Raji (cell line): ENCODE measurements at regions not wholly inside any gene's neighbourhood (a gene's known extent, or its start where the extent isn't known, plus 50 kb on each side); places are given as distances from the start of the nearest gene placed in this dataset.

Experiments
- POLR2A ChIP-seq: IDR thresholded peaks from 2 replicates; pipeline ENCODE4 v1.6.1; 2011; ENCODE audit warnings: low read depth, low read length, control low read depth; ENCODE audit not compliant: insufficient read depth

- TF ChIP-seq POLR2A: no peak
These were observed 87.8 kb upstream of the APC start for GRCh38 chr5:112649882-112650281.

DNA sequence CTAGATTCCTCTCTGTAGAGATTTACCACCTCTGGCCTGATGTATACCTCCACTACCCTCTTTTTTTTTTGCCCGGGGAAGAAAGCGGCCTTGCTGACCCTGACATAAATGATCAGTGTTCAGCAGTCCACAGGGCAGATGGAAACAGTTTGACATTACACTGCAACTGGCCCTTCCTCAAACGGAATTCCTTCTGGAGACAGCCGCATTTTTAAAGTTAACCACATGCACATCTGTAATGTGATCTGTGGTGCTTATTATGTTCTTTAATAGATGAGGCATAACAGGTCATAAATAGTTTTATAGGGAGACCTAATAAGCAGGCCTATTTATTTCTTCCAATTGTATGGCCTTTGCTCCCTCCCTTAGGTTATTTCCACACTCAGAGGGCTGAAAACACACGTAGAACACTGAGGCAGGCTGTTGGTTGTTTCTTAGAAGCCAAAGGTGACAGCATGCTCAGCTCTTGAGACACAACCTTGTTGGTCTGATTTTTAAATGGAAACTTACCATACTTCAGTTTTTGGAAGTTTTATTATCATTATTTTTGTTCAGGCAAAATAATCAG is 84.0 kb upstream of the APC start:
- no peak for TF ChIP-seq POLR2A

DNA sequence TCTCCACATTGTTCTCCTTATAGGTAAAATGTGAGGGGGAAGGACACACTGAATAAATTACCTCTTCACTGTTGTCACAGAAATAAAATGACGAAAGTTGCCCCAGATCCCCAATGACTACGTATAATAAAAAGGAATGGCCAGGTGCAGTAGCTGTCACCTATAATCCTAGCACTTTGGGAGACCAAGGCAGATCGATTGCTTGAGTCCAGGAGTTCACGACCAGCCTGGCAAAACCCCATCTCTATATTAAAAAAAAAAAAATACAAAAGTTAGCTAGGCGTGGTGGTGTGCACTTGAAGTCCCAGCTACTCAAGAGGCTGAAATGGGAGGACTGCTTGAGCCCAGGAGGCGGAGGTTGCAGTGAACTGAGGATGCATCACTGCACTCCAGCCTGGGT is 82.2 kb upstream of the APC start:
- TF ChIP-seq POLR2A: no peak

- no peak for TF ChIP-seq POLR2A
These were observed 81.2 kb upstream of the APC start for GRCh38 chr5:112656451-112656850.

GRCh38 chr5:112657804-112658203 is 79.9 kb upstream of the APC start:
- TF ChIP-seq POLR2A: no peak

- TF ChIP-seq POLR2A: no peak
These were observed 77.3 kb upstream of the APC start for GRCh38 chr5:112660359-112660758.

DNA sequence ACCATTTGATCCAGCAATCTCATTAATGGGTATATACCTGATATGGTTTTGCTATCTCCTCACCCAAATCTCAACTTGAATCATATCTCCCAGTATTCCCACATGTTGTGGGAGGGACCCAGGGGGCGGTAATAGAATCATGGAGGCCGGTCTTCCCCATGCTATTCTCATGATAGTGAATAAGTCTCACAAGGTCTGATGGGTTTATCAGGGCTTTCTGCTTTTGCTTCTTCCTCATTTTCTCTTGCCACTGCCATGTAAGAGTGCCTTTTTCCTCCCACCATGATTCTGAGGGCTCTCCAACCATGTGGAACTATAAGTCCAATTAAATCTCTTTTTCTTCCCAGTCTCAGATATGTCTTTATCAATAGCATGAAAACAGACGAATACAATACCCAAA is 74.5 kb upstream of the APC start:
- no peak for TF ChIP-seq POLR2A

- no peak for TF ChIP-seq POLR2A
These were observed 69.7 kb upstream of the APC start for GRCh38 chr5:112668016-112668415.

GRCh38 chr5:112668911-112669310 is 68.8 kb upstream of the APC start:
- TF ChIP-seq POLR2A: no peak

- no peak for TF ChIP-seq POLR2A
These were observed 68.2 kb upstream of the APC start for GRCh38 chr5:112669328-112669963.

DNA sequence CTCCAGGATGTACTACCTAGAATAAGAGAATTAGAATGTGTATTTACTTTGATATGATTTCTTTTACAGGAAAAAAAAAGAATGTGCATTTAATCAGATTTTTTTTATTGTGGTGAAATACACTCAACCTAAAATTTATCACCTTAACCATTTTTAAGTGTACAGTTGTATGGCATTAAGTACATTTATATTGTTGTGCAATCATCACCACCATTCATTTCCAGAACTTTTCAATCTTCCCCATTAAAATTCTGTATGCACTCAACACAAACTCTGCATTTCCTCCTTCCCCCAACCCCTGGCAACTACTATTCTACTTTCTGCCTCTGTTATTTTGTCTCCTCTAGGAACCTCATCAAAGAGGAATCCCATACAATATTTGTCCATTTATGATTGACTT is 66.0 kb upstream of the APC start:
- TF ChIP-seq POLR2A: no peak

- no peak for TF ChIP-seq POLR2A
These were observed 56.2 kb upstream of the APC start for GRCh38 chr5:112681481-112681908.

DNA sequence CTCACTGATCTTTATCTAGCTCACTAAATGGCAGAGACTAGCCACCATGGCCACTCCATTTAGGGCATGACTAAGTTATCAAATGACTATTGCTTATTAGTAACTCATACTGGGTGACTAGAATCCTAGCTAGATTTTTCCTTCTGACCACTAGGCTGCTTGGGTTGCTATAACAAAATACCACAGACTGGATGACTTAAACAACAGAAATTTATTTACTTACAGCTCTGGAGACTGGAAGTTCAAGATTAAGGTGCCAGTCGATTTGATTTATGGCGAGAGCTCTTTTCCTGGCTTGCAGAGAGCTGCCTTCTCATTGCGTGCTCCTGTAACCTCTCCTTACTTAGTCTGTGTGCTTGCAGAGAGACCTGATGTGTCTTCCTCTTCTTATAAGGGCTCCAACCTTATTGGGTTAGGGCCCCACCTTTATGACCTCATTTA is 55.0 kb upstream of the APC start:
- TF ChIP-seq POLR2A: no peak

DNA sequence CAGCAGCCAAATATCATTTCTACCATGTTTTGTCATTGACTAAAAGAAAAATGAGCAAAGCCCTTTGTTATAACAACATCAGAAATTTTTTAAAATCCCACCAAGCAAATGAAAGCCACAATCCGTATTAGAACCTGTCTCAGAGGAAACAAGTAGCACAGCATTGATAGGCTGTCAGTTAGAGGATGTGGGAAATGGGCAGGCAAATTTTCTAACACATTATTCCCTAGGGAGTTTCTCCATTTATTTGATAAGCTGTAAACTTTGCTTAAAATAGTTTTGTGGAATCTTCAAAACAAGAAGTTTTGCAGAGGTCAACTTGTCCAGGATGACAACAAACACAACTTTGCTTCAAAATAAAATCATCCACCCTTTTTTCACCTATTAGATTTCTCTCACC is 53.6 kb upstream of the APC start:
- TF ChIP-seq POLR2A: no peak

- TF ChIP-seq POLR2A: no peak
These were observed 52.9 kb upstream of the APC start for GRCh38 chr5:112684737-112685136.

DNA sequence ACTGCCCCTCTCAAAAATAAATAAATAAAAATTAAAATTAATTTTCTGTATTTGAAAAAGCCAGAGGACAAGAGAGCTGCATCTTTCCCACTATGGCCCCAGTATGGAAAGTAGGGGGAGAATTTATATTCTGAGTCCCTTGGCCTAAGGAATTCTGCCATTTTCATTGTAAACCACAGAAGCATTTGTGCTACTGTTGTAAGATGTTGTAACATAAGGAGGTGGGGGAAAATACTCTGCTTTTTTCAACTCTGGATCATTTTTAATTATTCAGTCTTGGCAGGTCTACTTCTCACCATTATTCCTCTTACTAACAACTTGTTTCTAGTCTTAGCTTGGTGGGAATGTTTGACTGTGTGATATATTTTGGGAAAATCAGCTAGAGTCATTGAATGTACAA is 52.3 kb upstream of the APC start:
- TF ChIP-seq POLR2A: no peak

DNA sequence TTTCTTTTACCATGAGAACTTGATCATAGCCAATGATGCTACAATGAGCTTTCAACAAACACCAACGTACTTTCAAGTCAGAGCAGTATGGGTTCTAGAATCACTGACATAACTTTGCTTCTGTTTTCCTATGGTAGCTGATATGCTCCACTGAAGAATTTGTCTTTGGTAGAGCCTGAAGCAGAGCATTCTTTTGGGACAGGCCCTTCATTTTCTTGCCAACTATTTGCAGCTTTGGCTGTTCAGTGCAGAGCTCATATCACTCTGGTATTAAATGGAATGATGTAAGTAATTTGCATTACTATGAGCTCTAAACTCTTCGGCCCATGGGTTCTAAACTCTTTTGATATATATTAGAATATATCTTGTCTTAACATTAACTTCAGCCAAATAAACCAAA is 51.8 kb upstream of the APC start:
- TF ChIP-seq POLR2A: no peak
